ENCODE measurements at regions not wholly inside any gene's neighbourhood (a gene's known extent, or its start where the extent isn't known, plus 50 kb on each side); places are given as distances from the start of the nearest gene placed in this dataset.

GRCh38 chr22:49404576-49405241 is 423.0 kb downstream of the BRD1 start:
- TF ChIP-seq MAX (IDR thresholded peaks at IDR 0.05; ENCODE audit: low read depth, low read length) = no peak
- no peak for TF ChIP-seq CTCF (IDR thresholded peaks at IDR 0.05; ENCODE audit: low read depth, low read length)
- TF ChIP-seq POLR2A (IDR thresholded peaks at IDR 0.05; ENCODE audit: extremely low read depth, insufficient read length) = no peak
- TF ChIP-seq MYC (IDR thresholded peaks at IDR 0.05; ENCODE audit: low read depth, low read length) = no peak

All from NB4 (cell line).